Adrenal gland (tissue), 5 donors: ENCODE measurements at regions not wholly inside any gene's neighbourhood (a gene's known extent, or its start where the extent isn't known, plus 50 kb on each side); places are given as distances from the start of the nearest gene placed in this dataset.

ENCODE experiments used
- CTCF ChIP-seq, 6 experiments: fragments of 450-650 bp in 4 of 6; fragments of 200-600 bp in 2 of 6; sonication (generic) in 1 of 6; IDR thresholded peaks; 1 replicate in 5 of 6; 2 replicates in 1 of 6; pipeline versions ENCODE4 v1.5.1 to v1.8.0; 2016 to 2021; ENCODE audit warnings: antibody characterized with exemption in 6 of 6, mild to moderate bottlenecking in 2 of 6, moderate library complexity in 1 of 6
- POLR2A ChIP-seq, 2 donors: fragments of 450-650 bp; IDR thresholded peaks; one replicate each; pipeline ENCODE4 v1.6.1; 2017; ENCODE audit warnings: antibody characterized with exemption in 2 of 2, mild to moderate bottlenecking in 2 of 2, moderate library complexity in 1 of 2
- donor health status: DM: no; HTN: no; CAD: no.

- TF ChIP-seq CTCF (IDR thresholded peaks at IDR 0.05) (no peak), POLR2A (IDR thresholded peaks at IDR 0.05) (no peak)
Measured at GRCh38 chr5:111929261-111929660, 172.3 kb upstream of the NREP start.
